ENCODE measurements at regions not wholly inside any gene's neighbourhood (a gene's known extent, or its start where the extent isn't known, plus 50 kb on each side); places are given as distances from the start of the nearest gene placed in this dataset.

- TF ChIP-seq, protein P1, sequence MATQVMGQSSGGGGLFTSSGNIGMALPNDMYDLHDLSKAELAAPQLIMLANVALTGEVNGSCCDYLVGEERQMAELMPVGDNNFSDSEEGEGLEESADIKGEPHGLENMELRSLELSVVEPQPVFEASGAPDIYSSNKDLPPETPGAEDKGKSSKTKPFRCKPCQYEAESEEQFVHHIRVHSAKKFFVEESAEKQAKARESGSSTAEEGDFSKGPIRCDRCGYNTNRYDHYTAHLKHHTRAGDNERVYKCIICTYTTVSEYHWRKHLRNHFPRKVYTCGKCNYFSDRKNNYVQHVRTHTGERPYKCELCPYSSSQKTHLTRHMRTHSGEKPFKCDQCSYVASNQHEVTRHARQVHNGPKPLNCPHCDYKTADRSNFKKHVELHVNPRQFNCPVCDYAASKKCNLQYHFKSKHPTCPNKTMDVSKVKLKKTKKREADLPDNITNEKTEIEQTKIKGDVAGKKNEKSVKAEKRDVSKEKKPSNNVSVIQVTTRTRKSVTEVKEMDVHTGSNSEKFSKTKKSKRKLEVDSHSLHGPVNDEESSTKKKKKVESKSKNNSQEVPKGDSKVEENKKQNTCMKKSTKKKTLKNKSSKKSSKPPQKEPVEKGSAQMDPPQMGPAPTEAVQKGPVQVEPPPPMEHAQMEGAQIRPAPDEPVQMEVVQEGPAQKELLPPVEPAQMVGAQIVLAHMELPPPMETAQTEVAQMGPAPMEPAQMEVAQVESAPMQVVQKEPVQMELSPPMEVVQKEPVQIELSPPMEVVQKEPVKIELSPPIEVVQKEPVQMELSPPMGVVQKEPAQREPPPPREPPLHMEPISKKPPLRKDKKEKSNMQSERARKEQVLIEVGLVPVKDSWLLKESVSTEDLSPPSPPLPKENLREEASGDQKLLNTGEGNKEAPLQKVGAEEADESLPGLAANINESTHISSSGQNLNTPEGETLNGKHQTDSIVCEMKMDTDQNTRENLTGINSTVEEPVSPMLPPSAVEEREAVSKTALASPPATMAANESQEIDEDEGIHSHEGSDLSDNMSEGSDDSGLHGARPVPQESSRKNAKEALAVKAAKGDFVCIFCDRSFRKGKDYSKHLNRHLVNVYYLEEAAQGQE (IDR thresholded peaks at IDR 0.05; ENCODE audit: low read depth) = no peak
- no peak for TF ChIP-seq TAF1 (IDR thresholded peaks at IDR 0.05; ENCODE audit: low read depth)
- no peak for TF ChIP-seq MAX (IDR thresholded peaks at IDR 0.05)
- no peak for TF ChIP-seq CEBPB (IDR thresholded peaks at IDR 0.05)
- no peak for TF ChIP-seq EP300 (IDR thresholded peaks at IDR 0.05; ENCODE audit: borderline replicate concordance)
- no peak for TF ChIP-seq TCF12 (IDR thresholded peaks at IDR 0.05; ENCODE audit: low read depth)
- TF ChIP-seq ZBTB7A (IDR thresholded peaks at IDR 0.05; ENCODE audit: low read depth) = no peak
- TF ChIP-seq RAD21 (IDR thresholded peaks at IDR 0.05; ENCODE audit: low read depth) = no peak
Measured at GRCh38 chr2:43107679-43108078, 118.7 kb downstream of the ZFP36L2 start.

Data from Ishikawa (cell line).